Stimulated activated naive CD4-positive, alpha-beta T cell treated with Interleukin-2 at 50 U/mL for 16 hours (primary cell): ENCODE measurements at regions not wholly inside any gene's neighbourhood (a gene's known extent, or its start where the extent isn't known, plus 50 kb on each side); places are given as distances from the start of the nearest gene placed in this dataset.

Experiments
- DNase-seq: peaks from one replicate; lab custom pipeline; 2025; lab: John Stamatoyannopoulos, UW

DNA sequence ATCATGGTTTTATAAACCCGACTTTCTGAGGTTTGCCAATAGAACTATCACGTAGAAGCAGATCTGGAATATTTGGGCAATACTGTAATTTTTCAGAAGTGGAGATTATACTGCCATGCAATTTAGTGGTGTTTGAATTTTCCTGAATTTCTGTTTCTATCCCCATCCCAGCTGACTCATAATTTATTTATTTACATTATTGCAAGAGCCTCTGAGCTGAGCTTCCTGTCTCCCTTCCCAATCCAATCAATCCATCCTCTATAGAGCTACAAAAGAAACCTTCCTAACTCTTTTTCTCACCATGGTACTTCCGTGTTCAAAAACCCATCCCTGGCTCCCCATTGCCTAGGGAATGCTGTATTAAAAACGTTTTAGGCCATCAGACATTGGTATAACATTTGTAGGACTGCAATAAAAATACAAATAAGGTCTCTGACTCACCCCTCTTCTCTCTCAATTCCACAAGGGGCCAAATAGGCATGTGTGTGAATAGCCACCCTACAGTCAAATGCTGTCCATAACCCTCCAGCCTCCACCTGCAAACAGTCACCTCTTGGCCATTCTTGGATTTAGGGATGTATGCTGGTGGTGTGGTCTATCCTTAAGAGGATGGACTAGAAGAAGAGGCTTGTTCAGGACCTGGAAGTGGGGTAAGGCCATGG, 190.7 kb downstream of the CD47 start:
- DNase-seq: no peak

DNA sequence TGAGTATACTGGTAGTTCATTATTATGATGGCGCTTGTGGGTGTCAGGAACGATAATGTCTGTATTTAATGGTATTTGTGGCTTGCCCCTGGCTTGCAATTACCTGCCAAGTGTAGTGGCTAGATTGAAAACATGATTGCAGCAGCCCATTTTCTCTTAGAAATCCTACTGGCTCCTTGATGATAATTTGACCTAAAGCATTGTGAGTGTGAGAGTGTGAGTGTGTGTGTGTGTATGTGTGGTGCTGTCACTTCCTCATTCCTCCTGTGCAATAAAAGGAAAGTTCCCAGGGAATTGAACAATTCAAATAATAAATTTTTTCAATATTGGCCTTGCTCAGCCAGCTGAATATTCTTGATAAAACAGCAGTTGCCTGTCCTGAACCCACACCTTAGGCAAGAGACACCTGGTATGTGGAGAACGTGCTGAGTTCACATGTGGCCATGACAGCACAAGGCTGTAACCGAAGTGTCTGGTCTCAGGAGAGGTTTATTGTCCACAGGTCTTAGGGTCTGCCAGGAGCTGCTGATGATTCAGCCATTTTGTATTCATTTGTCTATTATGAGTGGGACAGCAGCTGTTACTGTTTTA, 193.3 kb downstream of the CD47 start:
- DNase-seq: no peak

DNA sequence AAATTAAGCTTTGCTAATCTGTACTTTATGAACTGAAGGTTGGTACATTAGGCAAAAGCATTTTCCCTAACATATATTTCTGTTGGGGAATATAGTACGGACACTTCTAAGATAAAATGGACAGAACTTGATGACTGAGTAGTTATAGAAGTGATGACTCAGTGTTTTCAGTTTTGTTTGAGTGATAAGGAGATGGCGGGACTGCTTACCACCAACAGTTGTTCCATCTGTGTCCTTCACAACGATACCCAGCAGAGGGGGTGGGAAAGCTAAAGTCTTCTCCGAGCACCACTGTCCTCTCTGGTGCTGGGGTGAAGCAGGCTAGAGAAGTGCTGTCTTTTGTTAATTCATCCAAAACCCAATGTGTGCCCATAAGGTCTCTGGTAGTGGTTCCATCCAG, 195.8 kb downstream of the CD47 start:
- DNase-seq: no peak

DNA sequence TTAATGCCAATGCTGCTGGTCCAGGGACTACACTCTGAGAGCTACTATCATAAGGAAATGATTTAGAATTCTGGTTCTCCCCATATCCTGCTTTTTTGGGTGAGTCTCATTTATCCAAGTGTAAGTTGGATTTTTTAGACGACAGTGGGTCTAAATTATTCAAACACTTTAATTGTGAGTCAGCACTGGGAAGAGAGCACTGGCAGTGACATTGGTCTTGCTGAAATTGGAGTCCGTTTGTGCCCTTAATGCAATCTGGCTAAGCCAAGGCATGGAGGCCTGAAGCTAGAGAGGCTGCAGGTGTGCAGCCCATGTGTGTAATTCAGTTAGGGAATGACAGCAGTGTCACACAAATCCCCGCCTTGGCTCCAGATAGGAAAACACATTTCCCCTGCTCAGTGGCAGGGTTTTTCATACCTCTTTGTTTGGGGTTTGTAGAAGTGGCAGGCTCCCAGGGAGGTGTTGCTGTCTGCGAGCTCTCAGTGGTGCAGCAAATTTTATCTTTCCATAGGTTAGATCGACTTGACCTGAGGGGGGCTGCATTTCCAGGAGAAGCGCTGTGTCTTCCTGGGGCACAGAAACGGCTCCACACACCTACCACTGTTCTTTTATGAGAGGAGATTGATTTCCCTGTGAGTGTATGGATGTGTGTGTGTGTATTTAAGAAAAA, 197.7 kb downstream of the CD47 start:
- DNase-seq: no peak

DNA sequence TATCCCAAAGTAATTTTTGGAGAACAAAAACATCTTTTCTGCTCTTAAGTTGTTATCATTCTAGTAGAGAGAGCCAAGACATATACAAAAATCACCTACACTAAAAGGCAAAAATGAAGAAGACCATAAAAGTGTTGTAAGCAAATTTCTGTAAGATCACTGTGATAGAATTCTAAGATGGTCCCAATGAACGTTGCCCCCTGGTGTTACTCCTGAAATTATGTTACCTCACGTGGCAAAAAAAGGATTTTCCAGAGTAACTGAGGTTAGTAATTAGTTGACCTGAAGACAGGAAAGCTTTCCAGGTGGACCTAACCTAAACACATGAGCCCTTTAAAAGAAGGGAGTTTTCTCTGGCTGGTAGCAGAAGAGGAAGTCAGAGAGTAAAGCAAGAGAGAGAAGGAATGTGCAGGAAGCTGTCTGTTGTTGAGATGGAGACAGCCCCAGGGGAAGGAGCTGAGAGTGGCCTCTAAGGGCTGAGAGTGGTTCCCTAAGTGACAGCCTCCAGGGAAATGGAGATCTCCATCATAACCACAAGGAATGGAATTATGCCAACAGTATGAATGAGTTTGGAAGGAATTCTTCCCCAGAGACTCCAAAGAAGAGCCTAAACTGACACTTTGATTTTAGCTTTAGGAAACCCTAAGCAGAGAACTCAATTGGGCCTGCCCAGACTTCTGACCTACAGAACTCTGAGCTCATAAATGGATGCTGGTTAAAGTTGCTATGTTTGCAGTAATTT, 205.9 kb downstream of the CD47 start:
- no peak for DNase-seq

DNA sequence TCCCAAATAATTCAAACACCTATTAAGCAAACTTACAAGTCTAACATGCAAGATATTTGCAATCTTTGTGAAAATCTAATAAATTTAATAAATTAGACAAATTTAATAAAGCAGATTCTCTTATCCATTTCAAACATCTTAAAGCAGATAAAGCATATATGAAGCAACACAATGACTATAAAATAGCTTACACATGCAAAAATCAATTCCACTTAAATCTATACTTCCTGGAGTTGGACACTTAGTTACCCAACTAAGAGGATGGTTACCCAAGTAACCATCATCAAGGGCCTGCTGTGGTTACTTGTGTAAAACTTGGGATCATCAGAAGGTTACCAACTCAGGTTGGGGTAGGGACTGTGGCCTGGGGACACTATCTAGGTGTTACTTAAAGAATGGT, 206.8 kb downstream of the CD47 start:
- no peak for DNase-seq

DNA sequence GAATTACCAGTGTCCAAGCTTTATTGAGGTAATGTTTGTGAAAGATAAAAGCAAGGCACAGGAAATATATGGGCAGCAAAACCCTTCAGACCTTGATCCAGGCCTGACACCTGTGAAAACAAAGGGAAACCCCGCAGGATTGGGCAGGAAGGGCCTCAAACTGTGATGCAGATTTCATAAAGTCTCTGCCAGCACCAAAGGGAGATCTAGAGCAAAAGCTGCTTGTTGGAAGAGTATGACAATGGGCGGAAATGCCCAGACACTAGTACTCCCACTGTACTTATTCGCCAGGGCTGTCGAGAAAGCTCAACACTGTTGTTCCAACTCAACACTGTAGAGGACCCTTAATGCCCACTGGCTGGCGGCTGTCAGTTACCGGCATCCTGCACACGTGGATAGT, 207.9 kb downstream of the CD47 start:
- DNase-seq: no peak

DNA sequence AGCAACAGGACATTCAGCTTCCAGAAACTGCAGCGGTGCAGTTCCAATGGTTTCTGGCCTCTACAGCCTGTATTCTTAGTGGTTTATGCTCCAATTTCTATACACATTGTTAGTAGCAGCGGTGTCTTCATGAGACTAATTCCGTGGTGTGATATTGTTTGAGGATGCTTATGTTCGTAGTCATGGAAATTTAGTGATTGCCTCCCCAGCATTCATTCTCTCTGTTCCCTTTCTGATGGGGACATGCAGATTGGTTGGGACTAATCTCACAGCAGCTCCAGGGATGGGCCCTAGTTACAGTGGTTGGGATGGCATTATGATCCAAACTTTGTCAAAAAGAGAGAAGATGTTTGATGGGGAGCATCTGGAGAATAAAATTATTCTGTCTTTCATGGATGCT, 208.6 kb downstream of the CD47 start:
- DNase-seq: no peak

DNA sequence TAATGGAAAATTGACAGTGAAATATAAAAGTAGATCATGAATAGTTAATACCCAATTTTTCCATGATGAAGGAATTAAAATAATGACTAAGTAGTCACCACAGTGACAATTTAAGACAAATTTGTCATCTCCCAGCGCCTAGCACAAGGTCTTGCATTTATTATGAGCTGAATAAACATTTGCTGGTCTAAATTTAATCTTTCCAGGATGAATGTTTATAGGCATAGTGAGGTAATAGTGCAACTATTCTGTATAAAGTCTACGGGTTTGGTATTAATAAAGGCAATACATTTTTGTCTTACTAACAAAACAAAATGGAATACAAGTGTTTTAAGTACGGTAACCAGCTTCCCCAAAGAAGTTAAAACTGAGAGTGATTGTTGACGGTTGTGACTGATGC, 209.3 kb downstream of the CD47 start:
- no peak for DNase-seq

DNA sequence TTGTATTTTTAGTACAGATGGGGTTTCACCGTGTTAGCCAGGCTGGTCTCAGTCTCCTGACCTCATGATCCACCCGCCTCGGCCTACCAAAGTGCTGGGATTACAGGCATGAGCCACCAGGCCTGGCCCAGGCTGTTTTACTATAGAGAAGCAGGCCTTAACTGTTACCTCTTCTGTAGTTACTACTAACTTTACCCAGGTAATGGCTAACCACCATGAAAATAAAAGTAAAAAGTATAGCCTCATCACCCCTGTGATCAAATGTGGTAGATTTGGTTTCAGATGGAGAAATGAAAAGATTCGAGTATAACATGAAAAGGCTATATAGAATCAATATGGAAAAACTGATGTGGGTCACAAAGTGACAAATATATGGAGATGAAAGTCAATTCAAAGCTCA, 210.1 kb downstream of the CD47 start:
- DNase-seq: no peak

DNA sequence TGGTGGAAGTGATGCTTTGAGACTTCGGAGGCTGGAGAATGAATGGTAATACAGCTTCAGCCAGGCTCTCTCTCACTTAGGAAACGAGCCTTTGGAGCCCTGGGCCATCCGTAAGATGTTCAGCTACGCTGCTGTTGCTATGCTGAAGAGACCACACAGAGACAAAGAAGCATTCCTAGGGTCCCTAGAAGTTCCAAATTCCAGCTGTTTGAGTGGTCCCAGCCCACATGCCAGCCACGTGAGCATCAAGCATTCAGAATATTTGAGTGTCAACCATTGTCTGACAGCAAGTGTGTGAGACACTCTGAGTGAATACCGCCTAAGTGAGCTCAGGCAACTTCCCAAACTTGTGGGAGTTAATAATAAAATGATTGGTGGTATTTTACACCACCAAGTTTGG, 212.9 kb downstream of the CD47 start:
- no peak for DNase-seq

DNA sequence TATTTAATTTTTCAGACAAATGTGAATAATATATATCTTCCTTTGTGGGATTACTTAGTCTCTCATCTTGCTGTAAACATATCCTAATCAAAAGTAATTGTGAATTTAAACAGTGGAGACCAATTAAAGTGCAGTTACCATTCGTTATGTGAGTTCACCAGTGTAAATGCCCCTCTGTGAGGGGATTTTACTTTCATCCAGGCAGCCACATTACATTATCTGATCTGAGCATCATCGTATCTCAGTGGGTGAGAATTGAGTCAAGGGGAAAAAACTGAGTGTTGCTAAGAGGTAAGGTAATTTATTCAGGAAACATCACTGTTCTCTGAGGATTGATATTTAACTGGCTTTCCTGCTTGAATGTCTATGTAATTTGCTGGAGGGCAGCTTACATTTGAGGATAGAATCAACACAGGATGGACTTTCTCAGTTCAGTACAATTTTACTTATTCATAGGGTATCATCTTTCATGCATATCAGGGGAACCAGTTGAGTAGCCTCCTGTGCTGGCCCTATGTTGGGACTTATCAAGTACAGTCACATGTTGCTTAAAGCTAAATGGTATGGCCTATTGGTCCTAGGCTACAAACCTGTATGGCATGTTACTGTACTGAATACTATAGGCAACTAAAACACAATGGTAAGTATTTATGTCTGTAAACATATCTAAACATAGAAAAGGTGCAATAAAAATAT, 219.7 kb downstream of the CD47 start:
- DNase-seq: no peak

DNA sequence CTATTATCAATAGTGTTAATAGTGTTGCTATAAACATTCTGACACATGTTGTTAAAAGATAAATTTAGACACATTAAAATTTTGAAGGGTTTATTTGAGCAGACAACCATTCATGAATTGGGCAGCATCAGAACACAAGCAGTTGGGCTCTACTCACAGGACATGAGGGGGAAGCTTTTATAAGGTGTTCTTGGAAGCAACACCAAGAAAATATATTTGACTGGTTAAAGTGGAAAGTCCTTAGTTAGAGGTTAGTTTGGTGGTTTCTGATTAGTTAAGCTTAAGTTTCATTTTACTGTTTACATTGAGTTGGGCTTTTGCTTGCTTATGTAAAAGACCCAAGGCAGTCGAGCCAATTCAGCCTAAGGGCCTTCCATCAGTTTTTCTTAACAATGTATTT, 220.7 kb downstream of the CD47 start:
- no peak for DNase-seq

DNA sequence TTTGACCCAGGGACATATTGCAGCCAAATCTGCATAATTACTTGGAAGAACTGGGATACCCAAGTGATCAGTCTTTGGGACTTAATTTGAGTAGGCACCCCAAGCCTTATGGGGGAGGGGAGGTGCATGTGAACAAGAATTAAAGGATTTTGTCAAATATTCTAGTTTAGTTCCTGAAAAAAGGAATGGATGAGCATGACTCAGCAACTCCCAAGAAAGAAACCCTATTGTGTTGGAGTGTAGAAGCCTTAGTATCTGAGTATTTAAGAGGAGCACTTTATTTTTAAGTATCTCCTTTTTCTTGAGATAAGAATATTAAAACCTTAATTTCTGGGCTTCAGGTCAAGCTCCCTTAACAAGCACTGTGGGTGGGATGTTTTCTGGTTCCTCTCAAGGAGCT, 222.4 kb downstream of the CD47 start:
- DNase-seq: no peak

DNA sequence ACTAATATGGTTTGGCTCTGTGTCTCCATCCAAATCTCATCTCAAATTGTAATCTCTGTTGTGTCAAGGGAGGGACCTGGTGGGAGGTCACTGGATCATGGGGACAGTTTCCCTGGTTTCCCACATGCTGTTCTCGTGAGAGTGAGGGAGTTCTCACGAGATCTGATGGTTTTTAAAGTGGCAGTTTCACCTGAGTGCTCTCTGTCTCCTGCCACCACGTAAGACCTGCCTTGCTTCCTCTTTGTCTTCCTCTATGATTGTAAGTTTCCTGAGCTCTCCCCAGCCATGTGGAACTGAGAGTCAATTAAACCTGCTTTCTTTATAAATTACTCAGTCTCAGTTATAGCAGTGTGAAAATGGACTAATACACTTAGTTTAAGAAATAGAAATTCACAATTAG, 228.9 kb downstream of the CD47 start:
- no peak for DNase-seq

DNA sequence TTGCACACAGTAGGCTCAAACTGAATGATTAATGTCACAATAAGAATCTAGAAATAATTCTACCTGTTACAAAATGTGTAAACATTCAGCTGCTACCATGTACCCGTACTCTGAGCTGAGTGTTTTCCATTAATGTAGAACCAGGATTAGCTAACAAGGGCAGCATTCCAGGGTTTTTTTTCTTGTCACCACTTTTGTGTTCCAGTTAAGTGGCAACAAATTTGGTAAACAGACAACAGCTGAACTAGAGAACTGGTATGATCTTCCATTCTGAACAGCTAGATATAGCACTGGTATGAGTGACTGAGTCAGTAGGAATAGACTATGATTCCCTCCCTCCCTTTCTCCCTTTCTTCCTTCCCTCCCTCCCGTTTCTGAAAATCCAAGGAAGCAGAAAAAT, 229.4 kb downstream of the CD47 start:
- DNase-seq: no peak
